ENCODE measurements at regions not wholly inside any gene's neighbourhood (a gene's known extent, or its start where the extent isn't known, plus 50 kb on each side); places are given as distances from the start of the nearest gene placed in this dataset.

DNA sequence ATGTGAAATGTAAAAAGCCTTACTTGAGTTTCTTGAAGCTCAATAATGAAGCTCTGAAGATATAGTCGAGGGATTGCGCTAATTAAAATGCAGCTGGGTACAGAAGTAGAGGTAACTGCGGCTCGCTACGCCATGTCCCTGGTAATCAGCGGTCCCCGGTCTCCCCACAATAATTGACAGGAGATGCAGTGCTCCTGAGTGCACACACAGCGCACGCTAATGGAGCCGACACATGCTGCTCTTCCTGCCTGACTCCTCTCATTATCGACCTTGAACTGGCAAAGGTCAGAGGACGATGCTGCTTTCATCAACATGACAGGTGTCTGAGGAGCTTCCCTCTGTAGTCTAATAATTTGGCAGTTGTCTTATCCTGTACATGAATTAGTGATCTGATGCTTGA is 365.9 kb downstream of the RNF144B start:
- TF ChIP-seq, protein P1, sequence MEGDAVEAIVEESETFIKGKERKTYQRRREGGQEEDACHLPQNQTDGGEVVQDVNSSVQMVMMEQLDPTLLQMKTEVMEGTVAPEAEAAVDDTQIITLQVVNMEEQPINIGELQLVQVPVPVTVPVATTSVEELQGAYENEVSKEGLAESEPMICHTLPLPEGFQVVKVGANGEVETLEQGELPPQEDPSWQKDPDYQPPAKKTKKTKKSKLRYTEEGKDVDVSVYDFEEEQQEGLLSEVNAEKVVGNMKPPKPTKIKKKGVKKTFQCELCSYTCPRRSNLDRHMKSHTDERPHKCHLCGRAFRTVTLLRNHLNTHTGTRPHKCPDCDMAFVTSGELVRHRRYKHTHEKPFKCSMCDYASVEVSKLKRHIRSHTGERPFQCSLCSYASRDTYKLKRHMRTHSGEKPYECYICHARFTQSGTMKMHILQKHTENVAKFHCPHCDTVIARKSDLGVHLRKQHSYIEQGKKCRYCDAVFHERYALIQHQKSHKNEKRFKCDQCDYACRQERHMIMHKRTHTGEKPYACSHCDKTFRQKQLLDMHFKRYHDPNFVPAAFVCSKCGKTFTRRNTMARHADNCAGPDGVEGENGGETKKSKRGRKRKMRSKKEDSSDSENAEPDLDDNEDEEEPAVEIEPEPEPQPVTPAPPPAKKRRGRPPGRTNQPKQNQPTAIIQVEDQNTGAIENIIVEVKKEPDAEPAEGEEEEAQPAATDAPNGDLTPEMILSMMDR (IDR thresholded peaks at IDR 0.05; ENCODE audit: low read depth, low read length, poor library complexity, severe bottlenecking) = no peak
- TF ChIP-seq EZH2phosphoT487 (IDR thresholded peaks at IDR 0.05; ENCODE audit: borderline replicate concordance, low read length) = no peak
